Pancreas (tissue), 10 donors: ENCODE measurements at regions not wholly inside any gene's neighbourhood (a gene's known extent, or its start where the extent isn't known, plus 50 kb on each side); places are given as distances from the start of the nearest gene placed in this dataset.

Source experiments
- ATAC-seq, 4 donors: fragments of 200-7000 bp; cut with Tn5 transposase; one replicate each; pipeline versions ENCODE4 v1.8.0 to v1.9.1; 2020; ENCODE audit warnings: mild to moderate bottlenecking in 4 of 4, moderate library complexity in 4 of 4
- DNase-seq, 6 donors: peaks; one replicate each; pipeline ENCODE4 v3.0.0-alpha.2; 2020
- FAIRE-seq: peaks from 2 replicates; lab custom pipeline; 2012; peaks lifted over from hg19 to GRCh38; lab: Jason Lieb, UNC
- H3K27ac ChIP-seq, 4 donors: fragments of 200-600 bp; sonication (generic); 1 replicate in 3 of 4; 2 replicates in 1 of 4; pipeline versions ENCODE4 v1.5.0 to v1.8.0; 2020
- H3K27me3 ChIP-seq, 4 donors: fragments of 200-600 bp; one replicate each; pipeline ENCODE4 v1.8.0; 2021
- H3K36me3 ChIP-seq, 3 donors: fragments of 200-600 bp; sonication (generic) in 1 of 3; one replicate each; pipeline versions ENCODE4 v1.5.0 to v1.8.0; 2020 to 2021
- H3K4me1 ChIP-seq, 3 donors: fragments of 200-600 bp; one replicate each; pipeline ENCODE4 v1.8.0; 2021
- H3K4me3 ChIP-seq, 4 donors: fragments of 200-600 bp; sonication (generic) in 2 of 4; one replicate each; pipeline versions ENCODE4 v1.5.0 to v1.8.0; 2020 to 2021
- H3K9me3 ChIP-seq, 4 donors: fragments of 200-600 bp; one replicate each; pipeline ENCODE4 v1.8.0; 2021
- WGBS, 2 donors: extraction: QIAGEN DNeasy Blood & Tissue Kit; methylation state at CpG; one replicate each; pipeline ENCODE4 v1.1.7; 2013; 5-methylcytosine and 5-hydroxymethylcytosine counted together
- intact Hi-C, 3 donors: fragments of 100-400 bp; cut with DNase I; formaldehyde crosslinking; loops; one replicate each; pipeline versions ENCODE4 v1.11.1 to v1.14.2; 2022
- TF ChIP-seq, protein P1 (sequence below), 4 donors: fragments of 200-600 bp; sonication (generic) in 3 of 4; IDR thresholded peaks; one replicate each; pipeline versions ENCODE4 v1.5.0 to v1.8.0; 2021; ENCODE audit warnings: antibody characterized with exemption in 4 of 4
- donor health status: healthy with polysubstance abuse.
- donor health status: DM: no; HTN: no; CAD: no; lungs with moderate emphysema.
- donor health status: DM: no; HTN: no; CAD: no.
- donor health status: control.
- donor health status: control.
- donor health status: Bipolar disorder and iron deficiency.
- donor health status: DM: yes; HTN: yes; CAD: no.
- donor health status: DM: no; HTN: no; CAD: no.
- donor health status: DM: no; HTN: no; CAD: no.
- donor health status: DM: yes; HTN: yes; CAD: no.

GRCh38 chr14:22314183-22314820 is 274.7 kb downstream of the DAD1 start:
- ATAC-seq, result peak; percentile 31 to 85 (median 82)
- Histone ChIP-seq H3K4me3 (no peak overlapping the region), H3K27ac (no peak overlapping the region), H3K4me1 (no peaks in the 10 kb centered on the region), H3K9me3 (no peaks in the 10 kb centered on the region), H3K27me3 (no peaks in the 10 kb centered on the region), H3K36me3 (no peaks in the 10 kb centered on the region)
- WGBS, 2 donors, result 29 to 39% methylated on average over 6 of the region's 6 CpGs
- DNase-seq, result peak in 1 of 6 donors; percentile 21
- FAIRE-seq, result peak; percentile 39
- TF ChIP-seq, protein P1, sequence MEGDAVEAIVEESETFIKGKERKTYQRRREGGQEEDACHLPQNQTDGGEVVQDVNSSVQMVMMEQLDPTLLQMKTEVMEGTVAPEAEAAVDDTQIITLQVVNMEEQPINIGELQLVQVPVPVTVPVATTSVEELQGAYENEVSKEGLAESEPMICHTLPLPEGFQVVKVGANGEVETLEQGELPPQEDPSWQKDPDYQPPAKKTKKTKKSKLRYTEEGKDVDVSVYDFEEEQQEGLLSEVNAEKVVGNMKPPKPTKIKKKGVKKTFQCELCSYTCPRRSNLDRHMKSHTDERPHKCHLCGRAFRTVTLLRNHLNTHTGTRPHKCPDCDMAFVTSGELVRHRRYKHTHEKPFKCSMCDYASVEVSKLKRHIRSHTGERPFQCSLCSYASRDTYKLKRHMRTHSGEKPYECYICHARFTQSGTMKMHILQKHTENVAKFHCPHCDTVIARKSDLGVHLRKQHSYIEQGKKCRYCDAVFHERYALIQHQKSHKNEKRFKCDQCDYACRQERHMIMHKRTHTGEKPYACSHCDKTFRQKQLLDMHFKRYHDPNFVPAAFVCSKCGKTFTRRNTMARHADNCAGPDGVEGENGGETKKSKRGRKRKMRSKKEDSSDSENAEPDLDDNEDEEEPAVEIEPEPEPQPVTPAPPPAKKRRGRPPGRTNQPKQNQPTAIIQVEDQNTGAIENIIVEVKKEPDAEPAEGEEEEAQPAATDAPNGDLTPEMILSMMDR (IDR thresholded peaks at IDR 0.05), result peak in 3 of 4 donors; percentile 36 to 56 (median 55)
- intact Hi-C loops, result loop anchor here in 1 of 3 donors (10.0 kb wide), 1 partner anchor 60 kb away; no protein-coding TSS in a partner anchor

- H3K4me3 ChIP-seq, result no peak overlapping the region
- no peak overlapping the region for H3K27ac ChIP-seq
- no peak for FAIRE-seq
- H3K27me3 ChIP-seq, result no peaks in the 10 kb centered on the region
- TF ChIP-seq, protein P1 (IDR thresholded peaks at IDR 0.05), result no peak
- WGBS, 2 donors, result 20 to 43% methylated on average over 1 of the region's 1 CpG
- H3K9me3 ChIP-seq, result no peaks in the 10 kb centered on the region
- H3K36me3 ChIP-seq, result no peaks in the 10 kb centered on the region
- H3K4me1 ChIP-seq, result no peaks in the 10 kb centered on the region
- no peak for DNase-seq
- intact Hi-C loops, result loop anchor here in 1 of 3 donors (10.0 kb wide), 1 partner anchor 62 kb away; no protein-coding TSS in a partner anchor
- ATAC-seq, result no peak
Measured at GRCh38 chr14:22313172-22313801, 275.7 kb downstream of the DAD1 start.

- no peak for DNase-seq
- WGBS, 2 donors, result 52 to 56% methylated on average over 1 of the region's 1 CpG
- intact Hi-C loops, result loop anchor here in 1 of 3 donors (10.0 kb wide), 1 partner anchor 63 kb away; no protein-coding TSS in a partner anchor
- no peak overlapping the region for H3K27ac ChIP-seq
- H3K9me3 ChIP-seq, result no peaks in the 10 kb centered on the region
- H3K4me3 ChIP-seq, result no peak overlapping the region
- TF ChIP-seq, protein P1 (IDR thresholded peaks at IDR 0.05), result no peak
- no peak for FAIRE-seq
- H3K36me3 ChIP-seq, result no peaks in the 10 kb centered on the region
- no peak for ATAC-seq
- no peaks in the 10 kb centered on the region for H3K27me3 ChIP-seq
- no peaks in the 10 kb centered on the region for H3K4me1 ChIP-seq
Measured at GRCh38 chr14:22311636-22312035, 277.4 kb downstream of the DAD1 start.

DNA sequence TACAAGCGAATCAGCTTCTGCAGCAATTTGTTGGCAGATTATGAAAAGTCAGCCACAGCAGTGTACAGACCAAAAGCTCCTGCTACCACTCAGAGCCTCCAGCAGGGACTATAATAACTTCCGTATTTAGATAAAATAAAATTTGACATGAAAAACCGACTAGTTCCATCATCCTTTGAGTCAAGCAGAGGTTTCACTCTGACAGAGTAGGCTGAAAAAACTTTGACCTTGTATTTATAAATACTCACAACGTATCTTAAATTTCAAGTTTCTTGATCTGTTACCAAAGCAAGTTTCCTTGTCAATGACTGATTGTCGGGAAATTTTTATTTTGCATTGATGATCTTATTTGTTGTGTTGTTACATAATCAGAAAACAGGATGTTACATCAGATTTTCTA is 283.4 kb downstream of the DAD1 start:
- DNase-seq (no peak), FAIRE-seq (no peak), ATAC-seq (no peak)
- no peaks in the 10 kb centered on the region for H3K27me3 ChIP-seq
- no peaks in the 10 kb centered on the region for H3K36me3 ChIP-seq
- no peak overlapping the region for H3K4me3 ChIP-seq
- intact Hi-C loops, result no loop called here
- H3K9me3 ChIP-seq, result no peaks in the 10 kb centered on the region
- WGBS, 2 donors, result 33 to 39% methylated on average over 5 of the region's 5 CpGs
- TF ChIP-seq, protein P1 (IDR thresholded peaks at IDR 0.05), result no peak
- H3K4me1 ChIP-seq, result no peaks in the 10 kb centered on the region
- no peak overlapping the region for H3K27ac ChIP-seq

DNA sequence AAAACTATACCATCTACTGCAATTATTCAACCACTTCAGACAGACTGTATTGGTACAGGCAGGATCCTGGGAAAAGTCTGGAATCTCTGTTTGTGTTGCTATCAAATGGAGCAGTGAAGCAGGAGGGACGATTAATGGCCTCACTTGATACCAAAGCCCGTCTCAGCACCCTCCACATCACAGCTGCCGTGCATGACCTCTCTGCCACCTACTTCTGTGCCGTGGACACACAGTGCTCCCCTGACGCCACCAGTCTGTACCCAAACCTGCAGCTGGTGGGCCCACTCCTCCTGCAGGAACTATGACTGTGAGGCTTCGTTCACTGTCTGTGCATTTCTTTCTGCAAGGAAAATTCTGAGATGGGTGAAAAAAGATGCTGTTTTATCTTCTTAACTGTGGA is 284.7 kb downstream of the DAD1 start:
- DNase-seq (no peak), ATAC-seq (no peak), FAIRE-seq (no peak)
- Histone ChIP-seq H3K27ac (no peak overlapping the region), H3K27me3 (no peaks in the 10 kb centered on the region), H3K4me1 (no peaks in the 10 kb centered on the region), H3K9me3 (no peaks in the 10 kb centered on the region), H3K36me3 (no peaks in the 10 kb centered on the region), H3K4me3 (no peak overlapping the region)
- TF ChIP-seq, protein P1 (IDR thresholded peaks at IDR 0.05), result no peak
- intact Hi-C loops, result no loop called here
- WGBS, 2 donors, result 47 to 50% methylated on average over 6 of the region's 6 CpGs
